Lung (tissue), 11 donors: ENCODE measurements at regions not wholly inside any gene's neighbourhood (a gene's known extent, or its start where the extent isn't known, plus 50 kb on each side); places are given as distances from the start of the nearest gene placed in this dataset.

ENCODE experiments used
- ATAC-seq: fragments of 200-7000 bp; cut with Tn5 transposase; one replicate; pipeline ENCODE4 v1.9.1; 2020; ENCODE audit warnings: moderate number of reproducible peaks; ENCODE audit not compliant: insufficient read depth, low FRiP score
- DNase-seq, 3 donors: peaks; one replicate each; pipeline ENCODE4 v3.0.0-alpha.2; 2013 to 2017
- H3K27ac ChIP-seq, 2 donors: one replicate each; pipeline ENCODE4 v1.5.1; 2013; ENCODE audit warnings: mild to moderate bottlenecking in 2 of 2, moderate library complexity in 2 of 2, control low read depth in 1 of 2, inconsistent platforms in 1 of 2, low read depth in 1 of 2, low read length in 1 of 2
- H3K27me3 ChIP-seq, 3 donors: one replicate each; pipeline ENCODE4 v1.5.1; 2013; ENCODE audit warnings: low read length in 2 of 3; ENCODE audit not compliant: control insufficient read depth in 3 of 3, insufficient read depth in 3 of 3
- H3K36me3 ChIP-seq, 4 donors: one replicate each; pipeline ENCODE4 v1.5.1; 2013; ENCODE audit warnings: low read length in 4 of 4, mild to moderate bottlenecking in 1 of 4, moderate library complexity in 1 of 4; ENCODE audit not compliant: control insufficient read depth in 4 of 4, insufficient read depth in 4 of 4
- H3K4me1 ChIP-seq, 5 donors: one replicate each; pipeline ENCODE4 v1.5.1; 2013; ENCODE audit warnings: low read length in 5 of 5, mild to moderate bottlenecking in 2 of 5, moderate library complexity in 1 of 5; ENCODE audit not compliant: control insufficient read depth in 5 of 5, insufficient read depth in 5 of 5
- H3K4me3 ChIP-seq: one replicate; pipeline ENCODE4 v1.5.1; 2013; ENCODE audit warnings: mild to moderate bottlenecking, control low read depth, moderate library complexity
- H3K9ac ChIP-seq, 2 donors: one replicate each; pipeline ENCODE4 v1.5.1; 2013; ENCODE audit warnings: low read length in 2 of 2, control low read depth in 1 of 2; ENCODE audit not compliant: insufficient read depth in 1 of 2
- H3K9me3 ChIP-seq, 4 donors: one replicate each; pipeline ENCODE4 v1.5.1; 2013; ENCODE audit warnings: low read length in 3 of 4, mild to moderate bottlenecking in 1 of 4, moderate library complexity in 1 of 4; ENCODE audit not compliant: control insufficient read depth in 4 of 4, insufficient read depth in 3 of 4
- WGBS, 2 donors: extraction: QIAGEN DNeasy Blood & Tissue Kit; methylation state at CpG; one replicate each; pipeline ENCODE4 v1.1.7; 2013; 5-methylcytosine and 5-hydroxymethylcytosine counted together
- TF ChIP-seq, protein P1 (sequence below): IDR thresholded peaks from 2 replicates; pipeline ENCODE4 v1.5.1; 2012; ENCODE audit warnings: mild to moderate bottlenecking; ENCODE audit errors: control extremely low read depth, extremely low read depth
- donor health status: control.
- donor health status: control.
- donor health status: Bipolar disorder and iron deficiency.
- donor health status: healthy.
- donor health status: DM: yes; HTN: yes; CAD: no.

DNA sequence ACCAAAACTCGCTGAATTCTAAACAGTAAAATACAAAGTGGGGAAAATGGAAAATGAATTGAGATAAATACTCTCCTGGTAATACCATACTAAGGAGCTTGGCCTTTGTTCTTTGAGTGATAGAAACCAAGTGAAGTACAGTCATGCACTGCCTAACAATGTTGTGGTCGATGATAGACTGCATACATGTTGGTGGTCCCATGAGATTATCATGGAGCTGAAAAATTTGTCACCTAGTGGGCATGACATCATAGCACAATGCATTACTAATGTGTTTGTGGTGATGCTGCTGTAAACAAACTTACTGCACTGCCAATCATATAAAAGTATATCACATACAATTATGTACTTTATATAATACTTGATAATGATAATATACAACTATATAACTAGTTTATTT lies 419.1 kb downstream of the ARL4A start:
- Histone ChIP-seq H3K4me1 (no peaks in the 10 kb centered on the region), H3K36me3 (no peaks in the 10 kb centered on the region), H3K9ac (no peak overlapping the region), H3K27ac (no peak overlapping the region), H3K4me3 (no peak overlapping the region), H3K27me3 (no peaks in the 10 kb centered on the region), H3K9me3 (peaks cover 0 to 8% (median 0%) of the 10 kb centered on the region in 4 donors)
- no peak for DNase-seq
- TF ChIP-seq, protein P1, sequence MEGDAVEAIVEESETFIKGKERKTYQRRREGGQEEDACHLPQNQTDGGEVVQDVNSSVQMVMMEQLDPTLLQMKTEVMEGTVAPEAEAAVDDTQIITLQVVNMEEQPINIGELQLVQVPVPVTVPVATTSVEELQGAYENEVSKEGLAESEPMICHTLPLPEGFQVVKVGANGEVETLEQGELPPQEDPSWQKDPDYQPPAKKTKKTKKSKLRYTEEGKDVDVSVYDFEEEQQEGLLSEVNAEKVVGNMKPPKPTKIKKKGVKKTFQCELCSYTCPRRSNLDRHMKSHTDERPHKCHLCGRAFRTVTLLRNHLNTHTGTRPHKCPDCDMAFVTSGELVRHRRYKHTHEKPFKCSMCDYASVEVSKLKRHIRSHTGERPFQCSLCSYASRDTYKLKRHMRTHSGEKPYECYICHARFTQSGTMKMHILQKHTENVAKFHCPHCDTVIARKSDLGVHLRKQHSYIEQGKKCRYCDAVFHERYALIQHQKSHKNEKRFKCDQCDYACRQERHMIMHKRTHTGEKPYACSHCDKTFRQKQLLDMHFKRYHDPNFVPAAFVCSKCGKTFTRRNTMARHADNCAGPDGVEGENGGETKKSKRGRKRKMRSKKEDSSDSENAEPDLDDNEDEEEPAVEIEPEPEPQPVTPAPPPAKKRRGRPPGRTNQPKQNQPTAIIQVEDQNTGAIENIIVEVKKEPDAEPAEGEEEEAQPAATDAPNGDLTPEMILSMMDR = no peak
- no peak for ATAC-seq
- WGBS, 2 donors = 95 to 97% methylated on average over 2 of the region's 2 CpGs

DNA sequence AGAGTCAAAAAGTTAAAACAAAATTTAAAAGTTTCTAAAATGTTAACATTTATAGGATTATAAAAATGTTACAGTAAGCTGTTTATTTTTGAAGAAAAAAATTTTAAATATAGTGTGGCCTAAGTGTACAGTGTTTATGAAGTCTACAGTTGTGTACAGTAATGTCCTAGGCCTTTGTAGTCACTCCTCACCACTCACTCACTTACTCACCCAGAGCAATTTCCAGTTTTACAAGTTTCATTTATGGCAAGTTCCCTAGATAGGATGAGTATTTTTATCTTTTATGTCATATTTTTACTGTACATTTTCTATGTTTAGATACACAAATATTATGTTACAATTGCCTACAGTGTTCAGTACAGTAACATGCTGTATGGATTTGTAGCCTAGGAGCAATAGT lies 419.9 kb downstream of the ARL4A start:
- Histone ChIP-seq H3K36me3 (no peaks in the 10 kb centered on the region), H3K9me3 (peaks cover 0 to 8% (median 0%) of the 10 kb centered on the region in 4 donors), H3K4me1 (no peaks in the 10 kb centered on the region), H3K9ac (no peak overlapping the region), H3K27me3 (no peaks in the 10 kb centered on the region), H3K4me3 (no peak overlapping the region), H3K27ac (no peak overlapping the region)
- ATAC-seq (no peak), DNase-seq (no peak)
- TF ChIP-seq, protein P1 = no peak

DNA sequence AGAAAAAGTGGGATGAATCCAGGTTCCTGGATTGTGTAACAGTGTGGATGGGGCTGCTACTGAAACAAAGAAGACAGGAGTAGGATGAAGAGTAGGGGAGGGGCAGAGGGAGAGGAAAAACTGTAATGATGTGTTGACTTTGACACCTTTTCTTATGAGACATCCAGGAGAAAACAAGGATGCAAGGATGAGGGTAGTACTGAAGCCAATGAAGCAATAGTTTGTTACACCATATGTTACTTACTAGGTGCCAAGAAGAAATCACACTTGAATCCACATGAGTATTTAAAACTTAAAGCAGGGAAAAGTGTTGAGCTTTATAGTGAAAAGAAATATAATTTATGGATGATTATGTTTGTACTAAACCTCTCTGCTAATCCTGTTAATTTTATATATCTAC lies 420.6 kb downstream of the ARL4A start:
- Histone ChIP-seq H3K9ac (no peak overlapping the region), H3K4me1 (no peaks in the 10 kb centered on the region), H3K27me3 (no peaks in the 10 kb centered on the region), H3K36me3 (no peaks in the 10 kb centered on the region), H3K9me3 (peaks cover 0 to 8% (median 0%) of the 10 kb centered on the region in 4 donors), H3K27ac (no peak overlapping the region), H3K4me3 (no peak overlapping the region)
- TF ChIP-seq, protein P1 = no peak
- DNase-seq (no peak), ATAC-seq (no peak)

DNA sequence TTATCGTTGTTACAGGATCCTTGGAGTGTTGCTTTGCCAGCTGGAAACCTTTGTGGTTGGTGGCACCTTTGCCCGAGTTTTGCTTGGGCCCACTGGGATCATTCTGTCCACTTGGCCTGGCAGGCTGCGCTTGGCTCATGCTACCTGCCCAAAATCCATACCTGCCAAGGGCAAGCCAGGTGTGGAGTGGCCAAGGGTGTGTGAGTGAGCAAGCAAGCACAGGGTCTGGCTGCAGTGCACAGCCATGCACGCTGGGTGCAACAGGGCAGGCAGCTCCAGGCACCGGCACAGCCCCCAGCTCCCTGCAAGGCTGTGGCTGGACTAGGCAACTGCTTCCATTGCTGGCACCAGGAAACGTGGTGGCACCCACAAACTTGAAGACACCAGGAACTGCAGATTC lies 421.8 kb downstream of the ARL4A start:
- peaks cover 0 to 8% (median 0%) of the 10 kb centered on the region in 4 donors for H3K9me3 ChIP-seq
- no peak overlapping the region for H3K27ac ChIP-seq
- no peak for ATAC-seq
- 91 to 97% methylated on average over 6 of the region's 6 CpGs for WGBS, 2 donors
- H3K4me3 ChIP-seq = no peak overlapping the region
- no peaks in the 10 kb centered on the region for H3K27me3 ChIP-seq
- H3K4me1 ChIP-seq = no peaks in the 10 kb centered on the region
- no peak for DNase-seq
- TF ChIP-seq, protein P1 = no peak
- H3K9ac ChIP-seq = no peak overlapping the region
- H3K36me3 ChIP-seq = no peaks in the 10 kb centered on the region
